Loucy (cell line): ENCODE measurements at regions not wholly inside any gene's neighbourhood (a gene's known extent, or its start where the extent isn't known, plus 50 kb on each side); places are given as distances from the start of the nearest gene placed in this dataset.

Experiments
- H2AFZ ChIP-seq: fragments of 200-600 bp; sonication (generic); 2 replicates; pipeline ENCODE4 v1.6.0; 2016; ENCODE audit warnings: antibody characterized with exemption, mild to moderate bottlenecking, low read length, moderate library complexity
- H3F3A ChIP-seq: fragments of 200-600 bp; 2 replicates; pipeline ENCODE4 v1.6.0; 2016; ENCODE audit warnings: antibody characterized with exemption, low read depth, mild to moderate bottlenecking
- H3K27me3 ChIP-seq: fragments of 200-600 bp; sonication (generic); 2 replicates; pipeline ENCODE4 v1.6.1; 2014; ENCODE audit warnings: low read length, mild to moderate bottlenecking; ENCODE audit not compliant: insufficient read depth, poor library complexity, severe bottlenecking
- H3K36me3 ChIP-seq: fragments of 200-600 bp; sonication (generic); 2 replicates; pipeline ENCODE4 v1.6.1; 2016; ENCODE audit warnings: low read length; ENCODE audit not compliant: insufficient read depth
- H3K4me1 ChIP-seq: fragments of 200-600 bp; sonication (generic); 2 replicates; pipeline ENCODE4 v1.5.1; 2014; ENCODE audit warnings: low read length, mild to moderate bottlenecking; ENCODE audit not compliant: insufficient read depth, poor library complexity, severe bottlenecking
- H3K4me2 ChIP-seq: fragments of 200-600 bp; sonication (generic); 2 replicates; pipeline ENCODE4 v1.6.0; 2014; ENCODE audit warnings: antibody characterized with exemption, low read length, low read depth, mild to moderate bottlenecking; ENCODE audit not compliant: poor library complexity, severe bottlenecking
- H3K4me3 ChIP-seq: fragments of 200-600 bp; sonication (generic); 2 replicates; pipeline ENCODE4 v1.5.1; 2014; ENCODE audit warnings: low read length, mild to moderate bottlenecking, mixed read lengths; ENCODE audit not compliant: poor library complexity, severe bottlenecking
- H3K79me2 ChIP-seq: fragments of 200-600 bp; sonication (generic); 2 replicates; pipeline ENCODE4 v1.6.1; 2014; ENCODE audit warnings: low read length; ENCODE audit not compliant: insufficient read depth
- H3K9ac ChIP-seq: fragments of 200-600 bp; sonication (generic); 2 replicates; pipeline ENCODE4 v1.6.0; 2014; ENCODE audit warnings: mild to moderate bottlenecking, low read depth, low read length, moderate library complexity; ENCODE audit not compliant: poor library complexity, severe bottlenecking
- H3K9me2 ChIP-seq: fragments of 200-600 bp; sonication (generic); replicated peaks from 2 replicates; pipeline ENCODE4 v1.6.1; 2016; ENCODE audit warnings: low read depth, low read length, mixed read lengths
- H3K9me3 ChIP-seq: fragments of 200-600 bp; sonication (generic); 2 replicates; pipeline ENCODE4 v1.6.1; 2014; ENCODE audit warnings: mild to moderate bottlenecking, antibody characterized with exemption, low read length, low read depth; ENCODE audit not compliant: insufficient read depth
- H4K20me1 ChIP-seq: fragments of 200-600 bp; sonication (generic); 2 replicates; pipeline ENCODE4 v1.6.0; 2014; ENCODE audit warnings: antibody characterized with exemption, low read length, mild to moderate bottlenecking; ENCODE audit not compliant: insufficient read depth, poor library complexity, severe bottlenecking
- EZH2phosphoT487 ChIP-seq: fragments of 200-600 bp; IDR thresholded peaks from 2 replicates; pipeline ENCODE4 v1.6.1; 2018; ENCODE audit warnings: antibody characterized with exemption, mild to moderate bottlenecking, moderate library complexity, borderline replicate concordance
- TF ChIP-seq, protein P1 (sequence below): fragments of 200-600 bp; sonication (generic); conservative IDR thresholded peaks from 2 replicates; pipeline ENCODE4 v1.5.1; 2014; ENCODE audit warnings: mild to moderate bottlenecking, antibody characterized with exemption, low read length

DNA sequence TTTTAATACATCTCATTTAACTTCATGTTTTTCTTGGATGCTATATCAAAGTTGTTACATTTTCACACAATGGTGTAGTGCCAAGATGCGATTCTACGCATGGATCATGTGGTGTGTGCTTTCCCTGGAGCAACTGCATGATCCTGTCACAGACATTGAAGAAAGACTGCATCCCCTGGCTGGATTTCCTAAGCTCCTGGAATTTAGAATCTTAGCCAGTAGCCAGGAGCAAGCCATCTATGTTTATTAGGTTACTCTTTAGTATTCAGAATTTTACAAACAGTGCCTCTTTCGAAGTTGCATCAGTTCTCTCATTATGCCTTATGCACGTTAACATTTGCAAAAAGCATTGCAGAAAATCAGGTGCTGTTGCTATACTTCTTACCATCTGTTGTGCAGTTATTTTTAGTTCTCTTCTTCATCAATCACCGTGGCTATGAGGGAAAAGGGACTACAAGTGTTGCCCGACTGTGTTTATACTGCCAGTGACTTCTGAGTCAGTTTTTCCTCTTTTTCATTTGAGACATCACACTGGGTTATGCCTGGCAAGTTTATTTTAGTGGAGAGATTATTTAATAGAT, 584.2 kb downstream of the BCKDHB start:
- no peak overlapping the region for H2AFZ ChIP-seq
- H3F3A ChIP-seq = no peaks in the 10 kb centered on the region

DNA sequence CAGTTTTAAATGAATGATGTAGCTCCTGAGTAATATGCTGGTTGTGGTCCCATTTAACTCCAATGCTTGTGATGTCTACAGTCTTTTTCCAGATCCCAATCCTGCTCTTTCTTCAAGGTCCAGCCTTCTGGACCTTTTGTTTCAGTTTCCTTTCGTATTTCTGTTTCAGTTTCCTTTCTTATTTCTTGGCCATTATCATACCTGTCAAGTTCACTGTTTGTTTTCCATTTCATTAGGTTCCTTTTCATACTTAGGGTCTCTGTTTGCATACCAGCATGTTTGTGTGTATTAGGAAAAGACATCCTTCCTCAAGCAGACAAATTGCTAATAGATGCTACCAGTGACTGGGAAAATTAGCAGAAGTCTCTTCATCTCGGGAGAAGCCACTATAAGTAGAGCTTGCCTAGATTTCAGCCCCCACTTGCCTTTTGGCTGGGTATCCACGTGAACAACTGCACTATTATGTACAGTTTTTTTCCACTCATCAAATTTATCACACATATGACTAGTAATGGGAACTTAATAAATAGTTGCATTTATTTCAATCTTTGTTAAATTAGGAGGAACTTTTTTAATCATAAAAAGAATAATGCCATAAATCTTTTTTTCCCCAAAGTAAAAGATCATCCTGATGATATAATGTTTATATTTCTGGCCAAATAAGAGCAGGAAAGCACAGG, 583.4 kb downstream of the BCKDHB start:
- Histone ChIP-seq H4K20me1 (no peaks in the 10 kb centered on the region), H3K9me2 (no peaks in the 10 kb centered on the region), H3K4me2 (no peak overlapping the region), H3K9ac (no peak overlapping the region), H3F3A (no peaks in the 10 kb centered on the region), H3K36me3 (no peaks in the 10 kb centered on the region), H3K4me1 (no peaks in the 10 kb centered on the region), H3K79me2 (no peaks in the 10 kb centered on the region), H3K4me3 (no peak overlapping the region), H2AFZ (no peak overlapping the region), H3K9me3 (no peaks in the 10 kb centered on the region), H3K27me3 (no peaks in the 10 kb centered on the region)
- TF ChIP-seq, protein P1, sequence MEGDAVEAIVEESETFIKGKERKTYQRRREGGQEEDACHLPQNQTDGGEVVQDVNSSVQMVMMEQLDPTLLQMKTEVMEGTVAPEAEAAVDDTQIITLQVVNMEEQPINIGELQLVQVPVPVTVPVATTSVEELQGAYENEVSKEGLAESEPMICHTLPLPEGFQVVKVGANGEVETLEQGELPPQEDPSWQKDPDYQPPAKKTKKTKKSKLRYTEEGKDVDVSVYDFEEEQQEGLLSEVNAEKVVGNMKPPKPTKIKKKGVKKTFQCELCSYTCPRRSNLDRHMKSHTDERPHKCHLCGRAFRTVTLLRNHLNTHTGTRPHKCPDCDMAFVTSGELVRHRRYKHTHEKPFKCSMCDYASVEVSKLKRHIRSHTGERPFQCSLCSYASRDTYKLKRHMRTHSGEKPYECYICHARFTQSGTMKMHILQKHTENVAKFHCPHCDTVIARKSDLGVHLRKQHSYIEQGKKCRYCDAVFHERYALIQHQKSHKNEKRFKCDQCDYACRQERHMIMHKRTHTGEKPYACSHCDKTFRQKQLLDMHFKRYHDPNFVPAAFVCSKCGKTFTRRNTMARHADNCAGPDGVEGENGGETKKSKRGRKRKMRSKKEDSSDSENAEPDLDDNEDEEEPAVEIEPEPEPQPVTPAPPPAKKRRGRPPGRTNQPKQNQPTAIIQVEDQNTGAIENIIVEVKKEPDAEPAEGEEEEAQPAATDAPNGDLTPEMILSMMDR = no peak
- TF ChIP-seq EZH2phosphoT487 = no peak

More for the DNA sequence above, 584.2 kb downstream of the BCKDHB start:
- Histone ChIP-seq H3K4me2 (no peak overlapping the region), H3K9ac (no peak overlapping the region), H4K20me1 (no peaks in the 10 kb centered on the region), H3K79me2 (no peaks in the 10 kb centered on the region), H3K4me1 (no peaks in the 10 kb centered on the region), H3K27me3 (no peaks in the 10 kb centered on the region), H3K9me3 (no peaks in the 10 kb centered on the region), H3K36me3 (no peaks in the 10 kb centered on the region), H3K9me2 (no peaks in the 10 kb centered on the region), H3K4me3 (no peak overlapping the region)
- TF ChIP-seq EZH2phosphoT487 = no peak
- TF ChIP-seq, protein P1 = no peak

DNA sequence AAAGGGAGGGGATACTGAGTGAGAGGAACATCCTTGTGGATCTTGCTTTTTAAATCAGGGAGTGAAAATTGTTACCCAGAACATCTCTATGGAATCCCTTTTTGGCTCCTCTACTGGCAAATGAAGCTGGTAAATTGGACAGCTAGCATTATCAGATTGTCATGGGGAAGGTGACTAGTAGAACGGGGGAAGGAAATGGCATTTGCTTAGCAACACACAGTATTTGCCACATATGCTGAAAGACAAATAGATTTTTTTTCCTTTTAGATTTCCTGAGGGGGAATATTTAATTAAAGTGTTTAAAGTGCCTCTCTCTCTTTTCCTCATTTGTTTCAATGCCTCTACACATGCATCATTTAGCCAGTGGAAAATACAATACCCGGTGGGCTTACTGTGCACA, 573.5 kb downstream of the BCKDHB start:
- Histone ChIP-seq H3K9me3 (no peaks in the 10 kb centered on the region), H3K9ac (no peak overlapping the region), H2AFZ (no peak overlapping the region), H3K27me3 (no peaks in the 10 kb centered on the region), H3F3A (no peaks in the 10 kb centered on the region), H3K4me1 (no peaks in the 10 kb centered on the region), H3K36me3 (no peaks in the 10 kb centered on the region), H3K4me2 (no peak overlapping the region), H4K20me1 (no peaks in the 10 kb centered on the region), H3K4me3 (no peak overlapping the region), H3K79me2 (no peaks in the 10 kb centered on the region), H3K9me2 (no peaks in the 10 kb centered on the region)
- no peak for TF ChIP-seq EZH2phosphoT487
- TF ChIP-seq, protein P1 = no peak
